ENCODE measurements at regions not wholly inside any gene's neighbourhood (a gene's known extent, or its start where the extent isn't known, plus 50 kb on each side); places are given as distances from the start of the nearest gene placed in this dataset.

DNA sequence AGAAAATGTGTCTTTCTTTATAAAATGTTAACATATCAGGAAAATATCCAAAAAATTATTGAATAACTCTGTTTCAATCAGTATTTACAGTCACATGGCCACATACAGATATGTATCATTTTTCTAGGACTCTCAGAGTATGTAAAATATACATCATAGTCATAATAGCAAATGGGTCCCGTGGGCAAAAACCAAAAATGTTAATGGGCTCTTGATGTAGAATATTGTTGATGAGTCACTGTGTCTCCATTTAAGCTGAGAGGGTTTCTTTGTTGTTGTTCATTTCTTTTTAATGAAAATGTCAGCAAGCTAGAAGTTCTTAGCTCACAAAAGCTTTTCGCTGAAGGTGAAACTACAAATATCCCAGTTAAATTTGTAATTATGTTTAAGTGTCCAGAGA is 1713.1 kb upstream of the PCDH20 start:
- H3K9me3 ChIP-seq = no peaks in the 10 kb centered on the region
- no peak overlapping the region for H3K4me3 ChIP-seq
- no peaks in the 10 kb centered on the region for H3K4me1 ChIP-seq
- H3K36me3 ChIP-seq = no peaks in the 10 kb centered on the region
- H3K27ac ChIP-seq = no peak overlapping the region
- intact Hi-C loops (cut with DNase I) = no loop called here
- no peak for DNase-seq
- H3K27me3 ChIP-seq = no peaks in the 10 kb centered on the region
- TF ChIP-seq, protein P1, sequence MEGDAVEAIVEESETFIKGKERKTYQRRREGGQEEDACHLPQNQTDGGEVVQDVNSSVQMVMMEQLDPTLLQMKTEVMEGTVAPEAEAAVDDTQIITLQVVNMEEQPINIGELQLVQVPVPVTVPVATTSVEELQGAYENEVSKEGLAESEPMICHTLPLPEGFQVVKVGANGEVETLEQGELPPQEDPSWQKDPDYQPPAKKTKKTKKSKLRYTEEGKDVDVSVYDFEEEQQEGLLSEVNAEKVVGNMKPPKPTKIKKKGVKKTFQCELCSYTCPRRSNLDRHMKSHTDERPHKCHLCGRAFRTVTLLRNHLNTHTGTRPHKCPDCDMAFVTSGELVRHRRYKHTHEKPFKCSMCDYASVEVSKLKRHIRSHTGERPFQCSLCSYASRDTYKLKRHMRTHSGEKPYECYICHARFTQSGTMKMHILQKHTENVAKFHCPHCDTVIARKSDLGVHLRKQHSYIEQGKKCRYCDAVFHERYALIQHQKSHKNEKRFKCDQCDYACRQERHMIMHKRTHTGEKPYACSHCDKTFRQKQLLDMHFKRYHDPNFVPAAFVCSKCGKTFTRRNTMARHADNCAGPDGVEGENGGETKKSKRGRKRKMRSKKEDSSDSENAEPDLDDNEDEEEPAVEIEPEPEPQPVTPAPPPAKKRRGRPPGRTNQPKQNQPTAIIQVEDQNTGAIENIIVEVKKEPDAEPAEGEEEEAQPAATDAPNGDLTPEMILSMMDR (IDR thresholded peaks at IDR 0.05) = no peak
- H3K9ac ChIP-seq (ENCODE audit: low read depth in 2 of 2, low read length in 2 of 2) = no peak overlapping the region

DNA sequence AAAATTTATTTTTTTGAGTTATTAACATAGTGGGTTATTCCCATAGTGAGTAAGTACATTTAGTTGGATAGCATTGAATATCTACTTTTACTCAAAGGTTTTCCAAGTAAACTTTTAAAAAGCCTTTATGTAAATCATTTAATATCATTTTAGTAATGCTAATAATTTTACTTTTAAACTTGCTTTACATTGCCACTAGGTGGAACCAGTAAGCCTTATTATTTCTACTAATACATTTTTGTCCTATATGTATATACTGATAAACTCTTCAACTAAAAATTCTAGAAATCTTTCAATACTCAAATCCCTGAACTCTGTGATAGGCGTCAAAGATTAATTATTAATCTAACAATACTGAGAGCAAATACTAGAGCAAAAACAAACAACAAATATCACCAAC is 1709.2 kb upstream of the PCDH20 start:
- Histone ChIP-seq H3K9me3 (no peaks in the 10 kb centered on the region), H3K9ac (ENCODE audit: low read depth in 2 of 2, low read length in 2 of 2) (no peak overlapping the region), H3K4me3 (no peak overlapping the region), H3K27ac (no peak overlapping the region), H3K4me1 (no peaks in the 10 kb centered on the region), H3K36me3 (no peaks in the 10 kb centered on the region), H3K27me3 (no peaks in the 10 kb centered on the region)
- TF ChIP-seq, protein P1 (IDR thresholded peaks at IDR 0.05) = no peak
- intact Hi-C loops (cut with DNase I) = no loop called here
- no peak for DNase-seq

GRCh38 chr13:63120883-63121282 is 1705.2 kb upstream of the PCDH20 start:
- intact Hi-C loops (cut with DNase I) = no loop called here

DNA sequence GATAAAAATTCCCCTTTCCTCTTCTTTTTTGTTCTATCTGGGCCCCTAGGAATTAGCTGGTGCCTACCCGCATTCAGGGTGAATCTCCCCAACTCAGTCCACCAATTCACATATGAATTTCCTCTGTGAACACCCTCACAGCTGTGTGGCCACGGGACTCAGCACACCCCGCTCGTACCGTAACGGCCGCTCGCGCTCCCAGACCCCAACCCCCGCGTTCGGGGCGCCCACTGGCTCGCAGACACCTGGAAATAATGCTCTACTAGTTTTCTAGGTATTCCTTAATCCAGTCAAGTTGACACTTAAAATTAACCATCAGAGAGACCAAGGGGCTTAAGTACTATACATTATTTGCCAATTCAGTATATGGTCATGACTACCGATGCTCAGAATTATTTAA is 1702.1 kb upstream of the PCDH20 start:
- H3K4me1 ChIP-seq = no peaks in the 10 kb centered on the region
- no peaks in the 10 kb centered on the region for H3K9me3 ChIP-seq
- no peak overlapping the region for H3K27ac ChIP-seq
- intact Hi-C loops (cut with DNase I) = no loop called here
- TF ChIP-seq, protein P1 (IDR thresholded peaks at IDR 0.05) = no peak
- no peaks in the 10 kb centered on the region for H3K27me3 ChIP-seq
- no peak for DNase-seq
- H3K9ac ChIP-seq (ENCODE audit: low read depth in 2 of 2, low read length in 2 of 2) = no peak overlapping the region
- no peaks in the 10 kb centered on the region for H3K36me3 ChIP-seq
- H3K4me3 ChIP-seq = no peak overlapping the region

More at GRCh38 chr13:63120883-63121282, 1705.2 kb upstream of the PCDH20 start:
- TF ChIP-seq, protein P1 (IDR thresholded peaks at IDR 0.05) = no peak
- H3K36me3 ChIP-seq = no peaks in the 10 kb centered on the region
- H3K9me3 ChIP-seq = no peaks in the 10 kb centered on the region
- no peak overlapping the region for H3K4me3 ChIP-seq
- DNase-seq = no peak
- no peaks in the 10 kb centered on the region for H3K4me1 ChIP-seq
- H3K9ac ChIP-seq (ENCODE audit: low read depth in 2 of 2, low read length in 2 of 2) = no peak overlapping the region
- H3K27me3 ChIP-seq = no peaks in the 10 kb centered on the region
- H3K27ac ChIP-seq = no peak overlapping the region

GRCh38 chr13:63112799-63113395 is 1697.2 kb upstream of the PCDH20 start:
- H3K4me1 ChIP-seq = no peaks in the 10 kb centered on the region
- no peaks in the 10 kb centered on the region for H3K36me3 ChIP-seq
- no peaks in the 10 kb centered on the region for H3K9me3 ChIP-seq
- TF ChIP-seq, protein P1 (IDR thresholded peaks at IDR 0.05) = no peak
- H3K27me3 ChIP-seq = no peaks in the 10 kb centered on the region
- intact Hi-C loops (cut with DNase I) = no loop called here
- DNase-seq = no peak
- no peak overlapping the region for H3K9ac ChIP-seq (ENCODE audit: low read depth in 2 of 2, low read length in 2 of 2)
- H3K4me3 ChIP-seq = no peak overlapping the region
- no peak overlapping the region for H3K27ac ChIP-seq

Measured in colonic mucosa (tissue), 4 donors.